ENCODE measurements at regions not wholly inside any gene's neighbourhood (a gene's known extent, or its start where the extent isn't known, plus 50 kb on each side); places are given as distances from the start of the nearest gene placed in this dataset.
"Not testable (repeated sequence)": the region's sequence is repeated elsewhere in the genome, so short reads cannot be mapped to it uniquely, and the experiment has no call there.

- H3K14ac ChIP-seq (ENCODE audit: low read length); H3K79me1 ChIP-seq (ENCODE audit: low read depth, low read length); H3K4ac ChIP-seq (ENCODE audit: low read length); H3K27ac ChIP-seq (replicated peaks; ENCODE audit: low read length); H3K4me3 ChIP-seq (ENCODE audit: low read length in 2 of 2); H2BK120ac ChIP-seq (ENCODE audit: low read depth, low read length); H3K4me2 ChIP-seq (ENCODE audit: insufficient read depth, low read length, poor library complexity, severe bottlenecking); H2BK15ac ChIP-seq (ENCODE audit: low read length); H2AFZ ChIP-seq (ENCODE audit: low read length); H2BK12ac ChIP-seq (ENCODE audit: low read length); H3K9ac ChIP-seq (ENCODE audit: low read depth, low read length, poor library complexity); H3K23ac ChIP-seq (ENCODE audit: low read depth, low read length, poor library complexity); H3K36me3 ChIP-seq (replicated peaks in 1 of 2; ENCODE audit: control insufficient read depth in 2 of 2, insufficient read depth in 2 of 2, low read length in 2 of 2); DNase-seq (ENCODE audit: low spot score); H3K18ac ChIP-seq (ENCODE audit: low read length); H2BK5ac ChIP-seq (ENCODE audit: low read length); H2AK5ac ChIP-seq (ENCODE audit: low read depth, low read length); H3K4me1 ChIP-seq (ENCODE audit: control insufficient read depth in 2 of 2, insufficient read depth in 1 of 2, low read depth in 1 of 2, low read length in 2 of 2); H4K8ac ChIP-seq (ENCODE audit: low read depth, low read length); H3K27me3 ChIP-seq (ENCODE audit: control insufficient read depth in 3 of 3, insufficient read depth in 3 of 3, low read depth in 1 of 3, low read length in 3 of 3); H4K91ac ChIP-seq (ENCODE audit: low read depth, low read length, poor library complexity); H3K9me3 ChIP-seq (replicated peaks in 1 of 2; ENCODE audit: control insufficient read depth in 2 of 2, insufficient read depth in 1 of 2, low read depth in 1 of 2, low read length in 2 of 2): not testable (repeated sequence)
- no CpG with 5 or more reads among the region's 8 CpGs for WGBS, 2 donors (ENCODE audit: extremely low coverage in 2 of 2, insufficient read length in 2 of 2, insufficient replicate concordance in 1 of 2)
These were observed 408.5 kb downstream of the TENT5A start for GRCh38 chr6:81344026-81344425.

DNA sequence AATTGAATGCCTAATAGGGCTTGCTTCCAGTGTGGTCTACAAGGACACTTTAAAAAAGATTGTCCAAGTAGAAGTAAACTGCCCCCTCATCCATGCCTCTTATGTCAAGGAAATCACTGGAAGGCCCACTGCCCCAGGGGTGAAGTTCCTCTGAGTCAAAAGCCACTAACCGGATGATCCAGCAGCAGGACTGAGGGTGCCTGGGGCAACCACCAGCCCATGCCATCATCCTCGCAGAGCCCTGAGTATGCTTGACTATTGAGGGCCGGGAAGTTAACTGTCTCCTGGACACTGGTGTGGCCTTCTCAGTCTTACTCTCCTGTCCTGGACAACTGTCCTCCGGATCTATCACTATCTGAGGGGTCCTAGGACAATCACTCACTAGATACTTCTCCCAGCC, 411.5 kb downstream of the TENT5A start:
- Histone ChIP-seq H3K18ac (ENCODE audit: low read length) (no peak overlapping the region), H3K4me3 (ENCODE audit: low read length in 2 of 2) (no peak overlapping the region), H2BK12ac (ENCODE audit: low read length) (no peak overlapping the region), H2BK15ac (ENCODE audit: low read length) (no peak overlapping the region), H2AK5ac (ENCODE audit: low read depth, low read length) (no peak overlapping the region), H4K91ac (ENCODE audit: low read depth, low read length, poor library complexity) (no peak overlapping the region), H3K9ac (ENCODE audit: low read depth, low read length, poor library complexity) (no peak overlapping the region), H3K36me3 (replicated peaks in 1 of 2; ENCODE audit: control insufficient read depth in 2 of 2, insufficient read depth in 2 of 2, low read length in 2 of 2) (no peaks in the 10 kb centered on the region), H4K8ac (ENCODE audit: low read depth, low read length) (no peak overlapping the region), H2BK120ac (ENCODE audit: low read depth, low read length) (no peak overlapping the region), H3K27ac (replicated peaks; ENCODE audit: low read length) (no peak overlapping the region), H3K4ac (ENCODE audit: low read length) (no peak overlapping the region), H2AFZ (ENCODE audit: low read length) (no peak overlapping the region), H3K27me3 (ENCODE audit: control insufficient read depth in 3 of 3, insufficient read depth in 3 of 3, low read depth in 1 of 3, low read length in 3 of 3) (no peaks in the 10 kb centered on the region), H3K79me1 (ENCODE audit: low read depth, low read length) (no peaks in the 10 kb centered on the region), H3K23ac (ENCODE audit: low read depth, low read length, poor library complexity) (no peak overlapping the region), H3K4me1 (ENCODE audit: control insufficient read depth in 2 of 2, insufficient read depth in 1 of 2, low read depth in 1 of 2, low read length in 2 of 2) (no peaks in the 10 kb centered on the region), H3K9me3 (replicated peaks in 1 of 2; ENCODE audit: control insufficient read depth in 2 of 2, insufficient read depth in 1 of 2, low read depth in 1 of 2, low read length in 2 of 2) (no peaks in the 10 kb centered on the region), H3K14ac (ENCODE audit: low read length) (no peak overlapping the region), H2BK5ac (ENCODE audit: low read length) (no peak overlapping the region), H3K4me2 (ENCODE audit: insufficient read depth, low read length, poor library complexity, severe bottlenecking) (no peak overlapping the region)
- DNase-seq (ENCODE audit: low spot score), result no peak
- no CpG with 5 or more reads among the region's 4 CpGs for WGBS, 2 donors (ENCODE audit: extremely low coverage in 2 of 2, insufficient read length in 2 of 2, insufficient replicate concordance in 1 of 2)

GRCh38 chr6:81331526-81331925, 421.0 kb downstream of the TENT5A start:
- no peak overlapping the region for H2BK5ac ChIP-seq (ENCODE audit: low read length)
- no CpG with 5 or more reads among the region's 1 CpG for WGBS, 2 donors (ENCODE audit: extremely low coverage in 2 of 2, insufficient read length in 2 of 2, insufficient replicate concordance in 1 of 2)
- H3K14ac ChIP-seq (ENCODE audit: low read length), result no peak overlapping the region
- H3K4me3 ChIP-seq (ENCODE audit: low read length in 2 of 2), result no peak overlapping the region
- no peaks in the 10 kb centered on the region for H3K27me3 ChIP-seq (ENCODE audit: control insufficient read depth in 3 of 3, insufficient read depth in 3 of 3, low read depth in 1 of 3, low read length in 3 of 3)
- H4K91ac ChIP-seq (ENCODE audit: low read depth, low read length, poor library complexity), result no peak overlapping the region
- no peak overlapping the region for H2BK120ac ChIP-seq (ENCODE audit: low read depth, low read length)
- no peaks in the 10 kb centered on the region for H3K36me3 ChIP-seq (replicated peaks in 1 of 2; ENCODE audit: control insufficient read depth in 2 of 2, insufficient read depth in 2 of 2, low read length in 2 of 2)
- no peaks in the 10 kb centered on the region for H3K79me1 ChIP-seq (ENCODE audit: low read depth, low read length)
- no peak overlapping the region for H3K23ac ChIP-seq (ENCODE audit: low read depth, low read length, poor library complexity)
- H3K9ac ChIP-seq (ENCODE audit: low read depth, low read length, poor library complexity), result no peak overlapping the region
- no peak overlapping the region for H2BK15ac ChIP-seq (ENCODE audit: low read length)
- H2BK12ac ChIP-seq (ENCODE audit: low read length), result no peak overlapping the region
- H3K27ac ChIP-seq (replicated peaks; ENCODE audit: low read length), result no peak overlapping the region
- no peak overlapping the region for H3K18ac ChIP-seq (ENCODE audit: low read length)
- no peak for DNase-seq (ENCODE audit: low spot score)
- no peak overlapping the region for H2AK5ac ChIP-seq (ENCODE audit: low read depth, low read length)
- no peaks in the 10 kb centered on the region for H3K9me3 ChIP-seq (replicated peaks in 1 of 2; ENCODE audit: control insufficient read depth in 2 of 2, insufficient read depth in 1 of 2, low read depth in 1 of 2, low read length in 2 of 2)
- no peak overlapping the region for H2AFZ ChIP-seq (ENCODE audit: low read length)
- H4K8ac ChIP-seq (ENCODE audit: low read depth, low read length), result no peak overlapping the region
- H3K4ac ChIP-seq (ENCODE audit: low read length), result no peak overlapping the region
- no peak overlapping the region for H3K4me2 ChIP-seq (ENCODE audit: insufficient read depth, low read length, poor library complexity, severe bottlenecking)
- no peaks in the 10 kb centered on the region for H3K4me1 ChIP-seq (ENCODE audit: control insufficient read depth in 2 of 2, insufficient read depth in 1 of 2, low read depth in 1 of 2, low read length in 2 of 2)

DNA sequence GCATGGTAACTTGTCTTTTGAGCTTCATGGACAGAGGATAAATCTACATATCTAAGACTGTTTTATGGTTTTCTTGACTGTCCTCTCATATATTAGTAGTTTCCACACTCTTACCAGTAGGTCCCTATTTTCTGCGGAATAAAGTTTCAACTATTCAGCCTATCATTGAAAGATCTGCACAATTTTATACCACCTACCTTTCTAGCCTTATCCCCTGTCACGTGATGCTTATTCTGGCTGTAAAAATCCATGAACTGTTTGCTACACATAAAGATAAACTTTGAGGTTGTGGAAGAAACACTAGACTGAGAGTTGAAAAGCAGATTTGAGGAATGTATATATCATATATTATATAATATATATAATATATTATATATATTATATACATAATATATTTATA, 423.8 kb downstream of the TENT5A start:
- no peak overlapping the region for H3K14ac ChIP-seq (ENCODE audit: low read length)
- H3K4me2 ChIP-seq (ENCODE audit: insufficient read depth, low read length, poor library complexity, severe bottlenecking), result no peak overlapping the region
- no peak overlapping the region for H2BK12ac ChIP-seq (ENCODE audit: low read length)
- H3K9me3 ChIP-seq (replicated peaks in 1 of 2; ENCODE audit: control insufficient read depth in 2 of 2, insufficient read depth in 1 of 2, low read depth in 1 of 2, low read length in 2 of 2), result no peaks in the 10 kb centered on the region
- no peaks in the 10 kb centered on the region for H3K27me3 ChIP-seq (ENCODE audit: control insufficient read depth in 3 of 3, insufficient read depth in 3 of 3, low read depth in 1 of 3, low read length in 3 of 3)
- H3K4me3 ChIP-seq (ENCODE audit: low read length in 2 of 2), result no peak overlapping the region
- no peak overlapping the region for H3K4ac ChIP-seq (ENCODE audit: low read length)
- no peak overlapping the region for H2BK120ac ChIP-seq (ENCODE audit: low read depth, low read length)
- no peak for DNase-seq (ENCODE audit: low spot score)
- no peak overlapping the region for H3K23ac ChIP-seq (ENCODE audit: low read depth, low read length, poor library complexity)
- no peak overlapping the region for H3K27ac ChIP-seq (replicated peaks; ENCODE audit: low read length)
- H3K9ac ChIP-seq (ENCODE audit: low read depth, low read length, poor library complexity), result no peak overlapping the region
- H3K79me1 ChIP-seq (ENCODE audit: low read depth, low read length), result no peaks in the 10 kb centered on the region
- no peak overlapping the region for H4K8ac ChIP-seq (ENCODE audit: low read depth, low read length)
- no peak overlapping the region for H2AK5ac ChIP-seq (ENCODE audit: low read depth, low read length)
- no peak overlapping the region for H2BK5ac ChIP-seq (ENCODE audit: low read length)
- H4K91ac ChIP-seq (ENCODE audit: low read depth, low read length, poor library complexity), result no peak overlapping the region
- WGBS, 2 donors (ENCODE audit: extremely low coverage in 2 of 2, insufficient read length in 2 of 2, insufficient replicate concordance in 1 of 2), result no CpG with 5 or more reads among the region's 2 CpGs
- H3K36me3 ChIP-seq (replicated peaks in 1 of 2; ENCODE audit: control insufficient read depth in 2 of 2, insufficient read depth in 2 of 2, low read length in 2 of 2), result no peaks in the 10 kb centered on the region
- no peaks in the 10 kb centered on the region for H3K4me1 ChIP-seq (ENCODE audit: control insufficient read depth in 2 of 2, insufficient read depth in 1 of 2, low read depth in 1 of 2, low read length in 2 of 2)
- no peak overlapping the region for H2BK15ac ChIP-seq (ENCODE audit: low read length)
- H3K18ac ChIP-seq (ENCODE audit: low read length), result no peak overlapping the region
- H2AFZ ChIP-seq (ENCODE audit: low read length), result no peak overlapping the region

All from neuronal stem cell (in vitro differentiated cells).